ENCODE measurements at regions not wholly inside any gene's neighbourhood (a gene's known extent, or its start where the extent isn't known, plus 50 kb on each side); places are given as distances from the start of the nearest gene placed in this dataset.

GRCh38 chr7:115096262-115096661 lies 174.4 kb downstream of the MDFIC start:
- H3K79me2 ChIP-seq (ENCODE audit: control insufficient read depth, low read length): no peaks in the 10 kb centered on the region
- no peaks in the 10 kb centered on the region for H3K36me3 ChIP-seq (ENCODE audit: control insufficient read depth, low read length)
- no peaks in the 10 kb centered on the region for H3F3A ChIP-seq (ENCODE audit: control insufficient read depth, insufficient read depth)
- no peaks in the 10 kb centered on the region for H3K27me3 ChIP-seq (ENCODE audit: control insufficient read depth, low read length)
- H3K4me2 ChIP-seq (ENCODE audit: low read length): no peak overlapping the region
- H3K27ac ChIP-seq (ENCODE audit: low read depth, low read length): no peak overlapping the region
- H3K9me3 ChIP-seq (ENCODE audit: control insufficient read depth, insufficient read depth, low read length): no peaks in the 10 kb centered on the region
- H3K9me2 ChIP-seq (replicated peaks; ENCODE audit: control insufficient read depth, low read length): no peaks in the 10 kb centered on the region
- H4K20me1 ChIP-seq (ENCODE audit: control insufficient read depth, insufficient read depth, low read depth, low read length): no peaks in the 10 kb centered on the region
- no peaks in the 10 kb centered on the region for H3K4me1 ChIP-seq (ENCODE audit: control insufficient read depth, low read length)
- TF ChIP-seq EZH2phosphoT487 (IDR thresholded peaks at IDR 0.05; ENCODE audit: borderline replicate concordance, low read length): no peak
- TF ChIP-seq, protein P1, sequence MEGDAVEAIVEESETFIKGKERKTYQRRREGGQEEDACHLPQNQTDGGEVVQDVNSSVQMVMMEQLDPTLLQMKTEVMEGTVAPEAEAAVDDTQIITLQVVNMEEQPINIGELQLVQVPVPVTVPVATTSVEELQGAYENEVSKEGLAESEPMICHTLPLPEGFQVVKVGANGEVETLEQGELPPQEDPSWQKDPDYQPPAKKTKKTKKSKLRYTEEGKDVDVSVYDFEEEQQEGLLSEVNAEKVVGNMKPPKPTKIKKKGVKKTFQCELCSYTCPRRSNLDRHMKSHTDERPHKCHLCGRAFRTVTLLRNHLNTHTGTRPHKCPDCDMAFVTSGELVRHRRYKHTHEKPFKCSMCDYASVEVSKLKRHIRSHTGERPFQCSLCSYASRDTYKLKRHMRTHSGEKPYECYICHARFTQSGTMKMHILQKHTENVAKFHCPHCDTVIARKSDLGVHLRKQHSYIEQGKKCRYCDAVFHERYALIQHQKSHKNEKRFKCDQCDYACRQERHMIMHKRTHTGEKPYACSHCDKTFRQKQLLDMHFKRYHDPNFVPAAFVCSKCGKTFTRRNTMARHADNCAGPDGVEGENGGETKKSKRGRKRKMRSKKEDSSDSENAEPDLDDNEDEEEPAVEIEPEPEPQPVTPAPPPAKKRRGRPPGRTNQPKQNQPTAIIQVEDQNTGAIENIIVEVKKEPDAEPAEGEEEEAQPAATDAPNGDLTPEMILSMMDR (IDR thresholded peaks at IDR 0.05; ENCODE audit: low read depth, low read length, poor library complexity, severe bottlenecking): no peak
- H3K4me3 ChIP-seq (ENCODE audit: low read length): no peak overlapping the region

- Histone ChIP-seq H4K20me1 (ENCODE audit: control insufficient read depth, insufficient read depth, low read depth, low read length) (no peaks in the 10 kb centered on the region), H3K27ac (ENCODE audit: low read depth, low read length) (no peak overlapping the region), H3F3A (ENCODE audit: control insufficient read depth, insufficient read depth) (no peaks in the 10 kb centered on the region), H3K36me3 (ENCODE audit: control insufficient read depth, low read length) (no peaks in the 10 kb centered on the region), H3K79me2 (ENCODE audit: control insufficient read depth, low read length) (no peaks in the 10 kb centered on the region), H3K27me3 (ENCODE audit: control insufficient read depth, low read length) (no peaks in the 10 kb centered on the region), H3K4me1 (ENCODE audit: control insufficient read depth, low read length) (no peaks in the 10 kb centered on the region), H3K4me2 (ENCODE audit: low read length) (no peak overlapping the region), H3K9me3 (ENCODE audit: control insufficient read depth, insufficient read depth, low read length) (no peaks in the 10 kb centered on the region), H3K9me2 (replicated peaks; ENCODE audit: control insufficient read depth, low read length) (no peaks in the 10 kb centered on the region), H3K4me3 (ENCODE audit: low read length) (no peak overlapping the region)
- TF ChIP-seq, protein P1 (IDR thresholded peaks at IDR 0.05; ENCODE audit: low read depth, low read length, poor library complexity, severe bottlenecking): no peak
- no peak for TF ChIP-seq EZH2phosphoT487 (IDR thresholded peaks at IDR 0.05; ENCODE audit: borderline replicate concordance, low read length)
Measured at GRCh38 chr7:115094163-115094562, 172.3 kb downstream of the MDFIC start.

GRCh38 chr7:115088893-115089292 lies 167.0 kb downstream of the MDFIC start:
- no peak overlapping the region for H3K4me3 ChIP-seq (ENCODE audit: low read length)
- H3K79me2 ChIP-seq (ENCODE audit: control insufficient read depth, low read length): no peaks in the 10 kb centered on the region
- H4K20me1 ChIP-seq (ENCODE audit: control insufficient read depth, insufficient read depth, low read depth, low read length): no peaks in the 10 kb centered on the region
- H3F3A ChIP-seq (ENCODE audit: control insufficient read depth, insufficient read depth): no peaks in the 10 kb centered on the region
- H3K36me3 ChIP-seq (ENCODE audit: control insufficient read depth, low read length): no peaks in the 10 kb centered on the region
- no peaks in the 10 kb centered on the region for H3K9me2 ChIP-seq (replicated peaks; ENCODE audit: control insufficient read depth, low read length)
- no peaks in the 10 kb centered on the region for H3K4me1 ChIP-seq (ENCODE audit: control insufficient read depth, low read length)
- TF ChIP-seq, protein P1 (IDR thresholded peaks at IDR 0.05; ENCODE audit: low read depth, low read length, poor library complexity, severe bottlenecking): no peak
- TF ChIP-seq EZH2phosphoT487 (IDR thresholded peaks at IDR 0.05; ENCODE audit: borderline replicate concordance, low read length): no peak
- no peak overlapping the region for H3K4me2 ChIP-seq (ENCODE audit: low read length)
- H3K27ac ChIP-seq (ENCODE audit: low read depth, low read length): no peak overlapping the region
- H3K27me3 ChIP-seq (ENCODE audit: control insufficient read depth, low read length): no peaks in the 10 kb centered on the region
- H3K9me3 ChIP-seq (ENCODE audit: control insufficient read depth, insufficient read depth, low read length): no peaks in the 10 kb centered on the region

DNA sequence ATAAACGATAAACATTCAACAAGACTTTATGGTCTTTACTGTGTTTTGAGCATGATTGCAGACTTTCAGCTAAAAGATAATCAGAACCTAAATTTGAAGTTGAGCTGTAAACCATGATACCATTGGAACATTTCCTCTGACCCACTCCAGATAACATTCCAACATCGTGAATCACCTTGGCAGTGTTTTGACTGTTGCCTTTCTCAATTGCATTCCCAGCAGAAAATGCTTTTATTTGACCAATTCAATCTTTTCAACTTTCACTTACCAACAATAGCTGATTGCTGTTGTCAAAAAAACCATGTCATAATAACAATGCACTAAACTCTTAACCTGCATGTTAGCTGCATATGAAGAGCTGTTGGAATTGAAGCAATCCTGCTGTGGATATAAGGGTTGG lies 165.5 kb downstream of the MDFIC start:
- Histone ChIP-seq H3K4me3 (ENCODE audit: low read length) (no peak overlapping the region), H3K27ac (ENCODE audit: low read depth, low read length) (no peak overlapping the region), H3K9me2 (replicated peaks; ENCODE audit: control insufficient read depth, low read length) (no peaks in the 10 kb centered on the region), H3K79me2 (ENCODE audit: control insufficient read depth, low read length) (no peaks in the 10 kb centered on the region), H3K36me3 (ENCODE audit: control insufficient read depth, low read length) (no peaks in the 10 kb centered on the region), H3K4me2 (ENCODE audit: low read length) (no peak overlapping the region), H4K20me1 (ENCODE audit: control insufficient read depth, insufficient read depth, low read depth, low read length) (no peaks in the 10 kb centered on the region), H3K9me3 (ENCODE audit: control insufficient read depth, insufficient read depth, low read length) (no peaks in the 10 kb centered on the region), H3K27me3 (ENCODE audit: control insufficient read depth, low read length) (no peaks in the 10 kb centered on the region), H3K4me1 (ENCODE audit: control insufficient read depth, low read length) (no peaks in the 10 kb centered on the region), H3F3A (ENCODE audit: control insufficient read depth, insufficient read depth) (no peaks in the 10 kb centered on the region)
- TF ChIP-seq EZH2phosphoT487 (IDR thresholded peaks at IDR 0.05; ENCODE audit: borderline replicate concordance, low read length): no peak
- TF ChIP-seq, protein P1 (IDR thresholded peaks at IDR 0.05; ENCODE audit: low read depth, low read length, poor library complexity, severe bottlenecking): no peak
